ENCODE measurements at regions not wholly inside any gene's neighbourhood (a gene's known extent, or its start where the extent isn't known, plus 50 kb on each side); places are given as distances from the start of the nearest gene placed in this dataset.

GRCh38 chr3:150132101-150132749 is 161.5 kb upstream of the PFN2 start:
- no peak for TF ChIP-seq CTCF (IDR thresholded peaks at IDR 0.05)
- TF ChIP-seq EP300 (IDR thresholded peaks at IDR 0.05): no peak
